GM12878 (cell line): ENCODE measurements at regions not wholly inside any gene's neighbourhood (a gene's known extent, or its start where the extent isn't known, plus 50 kb on each side); places are given as distances from the start of the nearest gene placed in this dataset.

ENCODE experiments used
- FOXK2 ChIP-seq: fragments of 450-650 bp; IDR thresholded peaks from 2 replicates; pipeline ENCODE4 v1.6.1; 2017; ENCODE audit warnings: mild to moderate bottlenecking, moderate library complexity
- HDAC2 ChIP-seq: fragments of 200-600 bp; sonication (generic); IDR thresholded peaks from 2 replicates; pipeline ENCODE4 v1.6.1; 2017
- HDGF ChIP-seq: fragments of 450-650 bp; IDR thresholded peaks from 2 replicates; pipeline ENCODE4 v1.6.1; 2016; ENCODE audit warnings: antibody characterized with exemption
- KAT2A ChIP-seq: conservative IDR thresholded peaks from 2 replicates; pipeline ENCODE4 v1.6.1; 2011; ENCODE audit warnings: low read depth, low read length; ENCODE audit not compliant: control insufficient read depth
- MYB ChIP-seq: fragments of 150-350 bp; IDR thresholded peaks from 2 replicates; pipeline ENCODE4 v1.6.1; 2014; ENCODE audit warnings: mild to moderate bottlenecking, low read depth, low read length, borderline replicate concordance
- NR2F1 ChIP-seq: fragments of 450-650 bp; conservative IDR thresholded peaks from 2 replicates; pipeline ENCODE4 v1.6.1; 2017; ENCODE audit warnings: mild to moderate bottlenecking
- POLR2AphosphoS2 ChIP-seq: IDR thresholded peaks from 2 replicates; pipeline ENCODE4 v1.6.1; 2011; ENCODE audit warnings: low read depth, mild to moderate bottlenecking, low read length, improper control_type of control experiment, moderate library complexity
- RAD21 ChIP-seq: IDR thresholded peaks from 2 replicates; pipeline ENCODE4 v1.6.1; 2011; ENCODE audit warnings: mild to moderate bottlenecking, low read depth, low read length, moderate library complexity; ENCODE audit not compliant: insufficient read depth
- RB1 ChIP-seq: fragments of 450-650 bp; formaldehyde crosslinking; IDR thresholded peaks from 2 replicates; pipeline ENCODE4 v1.6.1; 2017; ENCODE audit warnings: mild to moderate bottlenecking, borderline replicate concordance
- SREBF2 ChIP-seq: IDR thresholded peaks from 2 replicates; pipeline ENCODE4 v1.6.1; 2012; ENCODE audit warnings: mild to moderate bottlenecking, low read length
- ZBED1 ChIP-seq: IDR thresholded peaks from 2 replicates; pipeline ENCODE4 v1.6.1; 2016; ENCODE audit warnings: borderline replicate concordance
- ZNF384 ChIP-seq: IDR thresholded peaks from 2 replicates; pipeline ENCODE4 v1.6.1; 2012; ENCODE audit warnings: low read depth, mild to moderate bottlenecking, low read length, improper control_type of control experiment, borderline replicate concordance
- TF ChIP-seq, protein P1 (sequence below): fragments of 450-650 bp; IDR thresholded peaks from 2 replicates; pipeline ENCODE4 v1.6.1; 2018; ENCODE audit warnings: mild to moderate bottlenecking, low read depth, moderate library complexity; ENCODE audit not compliant: partially characterized antibody
- TF ChIP-seq, protein P2 (sequence below): fragments of 450-650 bp; IDR thresholded peaks from 2 replicates; pipeline ENCODE4 v1.6.1; 2017; ENCODE audit warnings: mild to moderate bottlenecking, moderate library complexity
- TF ChIP-seq, protein P3 (sequence below): IDR thresholded peaks from 2 replicates; pipeline ENCODE4 v1.6.1; 2011; ENCODE audit warnings: low read depth, mild to moderate bottlenecking, low read length, moderate library complexity, borderline replicate concordance; ENCODE audit errors: extremely low read depth
- TF ChIP-seq, protein P4 (sequence below): fragments of 450-650 bp; IDR thresholded peaks from 2 replicates; pipeline ENCODE4 v1.6.1; 2017; ENCODE audit warnings: low read depth, mild to moderate bottlenecking, moderate library complexity
- TF ChIP-seq, protein P5 (sequence below): fragments of 450-650 bp; IDR thresholded peaks from 2 replicates; pipeline ENCODE4 v1.6.1; 2017; ENCODE audit warnings: mild to moderate bottlenecking, low read depth, inconsistent platforms; ENCODE audit not compliant: poor library complexity, severe bottlenecking
- TF ChIP-seq, protein P6 (sequence below): IDR thresholded peaks from 2 replicates; pipeline ENCODE4 v1.6.1; 2012; ENCODE audit warnings: low read depth, low read length, improper control_type of control experiment

DNA sequence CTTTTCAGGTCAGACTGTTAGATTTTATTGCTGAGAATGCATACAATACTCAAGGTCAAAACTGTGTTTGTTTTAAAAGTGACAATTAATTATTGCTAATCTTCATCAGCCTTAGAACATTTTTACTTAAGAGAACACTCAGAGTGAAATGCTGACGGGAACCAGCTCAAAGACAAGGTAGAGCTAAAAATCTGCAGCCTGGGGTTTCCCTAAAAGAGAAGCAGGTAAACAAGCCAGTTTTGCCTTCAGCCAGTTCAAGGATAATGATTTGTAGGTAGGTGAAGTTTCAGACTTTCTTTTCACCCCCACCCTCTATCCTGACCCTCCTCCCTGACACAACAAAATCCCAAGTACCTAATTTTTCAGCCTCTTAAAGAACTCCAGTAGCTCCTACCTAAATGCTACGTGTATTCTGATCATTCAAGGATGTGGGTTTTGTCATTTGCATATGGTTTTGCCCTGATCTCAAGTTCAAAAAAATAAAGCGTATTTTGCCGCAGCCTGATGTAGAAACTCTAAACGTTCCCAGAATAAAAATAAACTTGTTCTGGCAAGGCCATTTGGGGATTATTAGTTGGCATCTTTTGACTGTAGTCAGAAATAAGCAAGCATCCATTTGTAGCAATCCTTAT is 407.2 kb downstream of the EFNA5 start (continued):
- TF ChIP-seq RAD21 (no peak), HDAC2 (no peak), FOXK2 (no peak), KAT2A (no peak), SREBF2 (no peak), POLR2AphosphoS2 (no peak), ZNF384 (peak; percentile 72), NR2F1 (no peak; the same call in 1 of the 2 replicates), HDGF (no peak), ZBED1 (no peak), MYB (no peak), RB1 (no peak)
- TF ChIP-seq, protein P1, sequence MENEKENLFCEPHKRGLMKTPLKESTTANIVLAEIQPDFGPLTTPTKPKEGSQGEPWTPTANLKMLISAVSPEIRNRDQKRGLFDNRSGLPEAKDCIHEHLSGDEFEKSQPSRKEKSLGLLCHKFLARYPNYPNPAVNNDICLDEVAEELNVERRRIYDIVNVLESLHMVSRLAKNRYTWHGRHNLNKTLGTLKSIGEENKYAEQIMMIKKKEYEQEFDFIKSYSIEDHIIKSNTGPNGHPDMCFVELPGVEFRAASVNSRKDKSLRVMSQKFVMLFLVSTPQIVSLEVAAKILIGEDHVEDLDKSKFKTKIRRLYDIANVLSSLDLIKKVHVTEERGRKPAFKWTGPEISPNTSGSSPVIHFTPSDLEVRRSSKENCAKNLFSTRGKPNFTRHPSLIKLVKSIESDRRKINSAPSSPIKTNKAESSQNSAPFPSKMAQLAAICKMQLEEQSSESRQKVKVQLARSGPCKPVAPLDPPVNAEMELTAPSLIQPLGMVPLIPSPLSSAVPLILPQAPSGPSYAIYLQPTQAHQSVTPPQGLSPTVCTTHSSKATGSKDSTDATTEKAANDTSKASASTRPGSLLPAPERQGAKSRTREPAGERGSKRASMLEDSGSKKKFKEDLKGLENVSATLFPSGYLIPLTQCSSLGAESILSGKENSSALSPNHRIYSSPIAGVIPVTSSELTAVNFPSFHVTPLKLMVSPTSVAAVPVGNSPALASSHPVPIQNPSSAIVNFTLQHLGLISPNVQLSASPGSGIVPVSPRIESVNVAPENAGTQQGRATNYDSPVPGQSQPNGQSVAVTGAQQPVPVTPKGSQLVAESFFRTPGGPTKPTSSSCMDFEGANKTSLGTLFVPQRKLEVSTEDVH, result no peak
- TF ChIP-seq, protein P2, sequence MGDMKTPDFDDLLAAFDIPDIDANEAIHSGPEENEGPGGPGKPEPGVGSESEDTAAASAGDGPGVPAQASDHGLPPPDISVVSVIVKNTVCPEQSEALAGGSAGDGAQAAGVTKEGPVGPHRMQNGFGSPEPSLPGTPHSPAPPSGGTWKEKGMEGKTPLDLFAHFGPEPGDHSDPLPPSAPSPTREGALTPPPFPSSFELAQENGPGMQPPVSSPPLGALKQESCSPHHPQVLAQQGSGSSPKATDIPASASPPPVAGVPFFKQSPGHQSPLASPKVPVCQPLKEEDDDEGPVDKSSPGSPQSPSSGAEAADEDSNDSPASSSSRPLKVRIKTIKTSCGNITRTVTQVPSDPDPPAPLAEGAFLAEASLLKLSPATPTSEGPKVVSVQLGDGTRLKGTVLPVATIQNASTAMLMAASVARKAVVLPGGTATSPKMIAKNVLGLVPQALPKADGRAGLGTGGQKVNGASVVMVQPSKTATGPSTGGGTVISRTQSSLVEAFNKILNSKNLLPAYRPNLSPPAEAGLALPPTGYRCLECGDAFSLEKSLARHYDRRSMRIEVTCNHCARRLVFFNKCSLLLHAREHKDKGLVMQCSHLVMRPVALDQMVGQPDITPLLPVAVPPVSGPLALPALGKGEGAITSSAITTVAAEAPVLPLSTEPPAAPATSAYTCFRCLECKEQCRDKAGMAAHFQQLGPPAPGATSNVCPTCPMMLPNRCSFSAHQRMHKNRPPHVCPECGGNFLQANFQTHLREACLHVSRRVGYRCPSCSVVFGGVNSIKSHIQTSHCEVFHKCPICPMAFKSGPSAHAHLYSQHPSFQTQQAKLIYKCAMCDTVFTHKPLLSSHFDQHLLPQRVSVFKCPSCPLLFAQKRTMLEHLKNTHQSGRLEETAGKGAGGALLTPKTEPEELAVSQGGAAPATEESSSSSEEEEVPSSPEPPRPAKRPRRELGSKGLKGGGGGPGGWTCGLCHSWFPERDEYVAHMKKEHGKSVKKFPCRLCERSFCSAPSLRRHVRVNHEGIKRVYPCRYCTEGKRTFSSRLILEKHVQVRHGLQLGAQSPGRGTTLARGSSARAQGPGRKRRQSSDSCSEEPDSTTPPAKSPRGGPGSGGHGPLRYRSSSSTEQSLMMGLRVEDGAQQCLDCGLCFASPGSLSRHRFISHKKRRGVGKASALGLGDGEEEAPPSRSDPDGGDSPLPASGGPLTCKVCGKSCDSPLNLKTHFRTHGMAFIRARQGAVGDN, result peak; percentile 42; the same call in 1 of the 2 replicates
- TF ChIP-seq, protein P3, sequence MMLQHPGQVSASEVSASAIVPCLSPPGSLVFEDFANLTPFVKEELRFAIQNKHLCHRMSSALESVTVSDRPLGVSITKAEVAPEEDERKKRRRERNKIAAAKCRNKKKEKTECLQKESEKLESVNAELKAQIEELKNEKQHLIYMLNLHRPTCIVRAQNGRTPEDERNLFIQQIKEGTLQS, result no peak
- TF ChIP-seq, protein P4, sequence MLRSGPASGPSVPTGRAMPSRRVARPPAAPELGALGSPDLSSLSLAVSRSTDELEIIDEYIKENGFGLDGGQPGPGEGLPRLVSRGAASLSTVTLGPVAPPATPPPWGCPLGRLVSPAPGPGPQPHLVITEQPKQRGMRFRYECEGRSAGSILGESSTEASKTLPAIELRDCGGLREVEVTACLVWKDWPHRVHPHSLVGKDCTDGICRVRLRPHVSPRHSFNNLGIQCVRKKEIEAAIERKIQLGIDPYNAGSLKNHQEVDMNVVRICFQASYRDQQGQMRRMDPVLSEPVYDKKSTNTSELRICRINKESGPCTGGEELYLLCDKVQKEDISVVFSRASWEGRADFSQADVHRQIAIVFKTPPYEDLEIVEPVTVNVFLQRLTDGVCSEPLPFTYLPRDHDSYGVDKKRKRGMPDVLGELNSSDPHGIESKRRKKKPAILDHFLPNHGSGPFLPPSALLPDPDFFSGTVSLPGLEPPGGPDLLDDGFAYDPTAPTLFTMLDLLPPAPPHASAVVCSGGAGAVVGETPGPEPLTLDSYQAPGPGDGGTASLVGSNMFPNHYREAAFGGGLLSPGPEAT, result peak; percentile 87
- TF ChIP-seq, protein P5, sequence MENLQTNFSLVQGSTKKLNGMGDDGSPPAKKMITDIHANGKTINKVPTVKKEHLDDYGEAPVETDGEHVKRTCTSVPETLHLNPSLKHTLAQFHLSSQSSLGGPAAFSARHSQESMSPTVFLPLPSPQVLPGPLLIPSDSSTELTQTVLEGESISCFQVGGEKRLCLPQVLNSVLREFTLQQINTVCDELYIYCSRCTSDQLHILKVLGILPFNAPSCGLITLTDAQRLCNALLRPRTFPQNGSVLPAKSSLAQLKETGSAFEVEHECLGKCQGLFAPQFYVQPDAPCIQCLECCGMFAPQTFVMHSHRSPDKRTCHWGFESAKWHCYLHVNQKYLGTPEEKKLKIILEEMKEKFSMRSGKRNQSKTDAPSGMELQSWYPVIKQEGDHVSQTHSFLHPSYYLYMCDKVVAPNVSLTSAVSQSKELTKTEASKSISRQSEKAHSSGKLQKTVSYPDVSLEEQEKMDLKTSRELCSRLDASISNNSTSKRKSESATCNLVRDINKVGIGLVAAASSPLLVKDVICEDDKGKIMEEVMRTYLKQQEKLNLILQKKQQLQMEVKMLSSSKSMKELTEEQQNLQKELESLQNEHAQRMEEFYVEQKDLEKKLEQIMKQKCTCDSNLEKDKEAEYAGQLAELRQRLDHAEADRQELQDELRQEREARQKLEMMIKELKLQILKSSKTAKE, result peak; percentile 56
- TF ChIP-seq, protein P6, sequence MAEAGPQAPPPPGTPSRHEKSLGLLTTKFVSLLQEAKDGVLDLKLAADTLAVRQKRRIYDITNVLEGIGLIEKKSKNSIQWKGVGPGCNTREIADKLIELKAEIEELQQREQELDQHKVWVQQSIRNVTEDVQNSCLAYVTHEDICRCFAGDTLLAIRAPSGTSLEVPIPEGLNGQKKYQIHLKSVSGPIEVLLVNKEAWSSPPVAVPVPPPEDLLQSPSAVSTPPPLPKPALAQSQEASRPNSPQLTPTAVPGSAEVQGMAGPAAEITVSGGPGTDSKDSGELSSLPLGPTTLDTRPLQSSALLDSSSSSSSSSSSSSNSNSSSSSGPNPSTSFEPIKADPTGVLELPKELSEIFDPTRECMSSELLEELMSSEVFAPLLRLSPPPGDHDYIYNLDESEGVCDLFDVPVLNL, result no peak
